Right lobe of liver (tissue), 6 donors: ENCODE measurements at regions not wholly inside any gene's neighbourhood (a gene's known extent, or its start where the extent isn't known, plus 50 kb on each side); places are given as distances from the start of the nearest gene placed in this dataset.

ENCODE experiments used
- ATAC-seq, 4 donors: fragments of 200-7000 bp; cut with Tn5 transposase; one replicate each; pipeline ENCODE4 v1.9.1; 2020; ENCODE audit warnings: mild to moderate bottlenecking in 4 of 4, moderate library complexity in 4 of 4
- DNase-seq, 3 donors: peaks; one replicate each; pipeline ENCODE4 v3.0.0-alpha.2; 2020
- H3K27ac ChIP-seq, 3 donors: fragments of 200-600 bp; one replicate each; pipeline ENCODE4 v1.8.0; 2022
- H3K27me3 ChIP-seq, 2 donors: fragments of 200-600 bp; one replicate each; pipeline ENCODE4 v1.8.0; 2022
- H3K36me3 ChIP-seq, 4 donors: fragments of 200-600 bp; sonication (generic) in 1 of 4; one replicate each; pipeline versions ENCODE4 v1.5.1 to v1.8.0; 2017 to 2022; ENCODE audit warnings: control low read depth in 1 of 4
- H3K4me1 ChIP-seq, 4 donors: fragments of 200-600 bp; sonication (generic) in 1 of 4; one replicate each; pipeline versions ENCODE4 v1.5.1 to v1.8.0; 2017 to 2022; ENCODE audit warnings: control low read depth in 1 of 4
- H3K4me3 ChIP-seq, 3 donors: fragments of 200-600 bp; one replicate each; pipeline ENCODE4 v1.8.0; 2022
- H3K9me3 ChIP-seq, 4 donors: fragments of 200-600 bp; sonication (generic) in 1 of 4; one replicate each; pipeline versions ENCODE4 v1.5.1 to v1.8.0; 2017 to 2022; ENCODE audit warnings: control low read depth in 1 of 4
- CTCF ChIP-seq, 4 donors: fragments of 200-600 bp in 3 of 4; fragments of 450-650 bp in 1 of 4; IDR thresholded peaks; one replicate each; pipeline versions ENCODE4 v1.5.1 to v1.8.0; 2016 to 2022; ENCODE audit warnings: antibody characterized with exemption in 4 of 4, mild to moderate bottlenecking in 2 of 4
- POLR2A ChIP-seq: fragments of 450-650 bp; IDR thresholded peaks from one replicate; pipeline ENCODE4 v1.6.1; 2017; ENCODE audit warnings: antibody characterized with exemption, mild to moderate bottlenecking
- WGBS: methylation state at CpG from one replicate; pipeline ENCODE4 v1.1.6; 2018; ENCODE audit warnings: low coverage, low lambda C conversion rate; ENCODE audit not compliant: insufficient coverage; ENCODE audit errors: missing lambda C conversion rate; 5-methylcytosine and 5-hydroxymethylcytosine counted together
- intact Hi-C, 2 donors: fragments of 100-400 bp; cut with DNase I; formaldehyde crosslinking; loops; one replicate each; pipeline versions ENCODE4 v1.11.2 to v1.14.1; 2022
- donor health status: DM: no; HTN: yes; CAD: no.
- donor health status: DM: no; HTN: no; CAD: no.
- donor health status: DM: no; HTN: no; CAD: no.
- donor health status: DM: no; HTN: yes; CAD: no.
- donor health status: DM: no; HTN: yes; CAD: no.

- Histone ChIP-seq H3K4me3 (no peak overlapping the region), H3K4me1 (no peaks in the 10 kb centered on the region), H3K27ac (no peak overlapping the region), H3K9me3 (no peaks in the 10 kb centered on the region), H3K27me3 (no peaks in the 10 kb centered on the region), H3K36me3 (no peaks in the 10 kb centered on the region)
- DNase-seq (no peak), ATAC-seq (no peak)
- TF ChIP-seq CTCF (IDR thresholded peaks at IDR 0.05) (no peak), POLR2A (no peak)
- intact Hi-C loops = no loop called here
Observed at GRCh38 chr18:60122339-60122738, 222.5 kb downstream of the PMAIP1 start.

- Histone ChIP-seq H3K9me3 (no peaks in the 10 kb centered on the region), H3K4me1 (no peaks in the 10 kb centered on the region), H3K4me3 (no peak overlapping the region), H3K27me3 (no peaks in the 10 kb centered on the region), H3K27ac (no peak overlapping the region), H3K36me3 (no peaks in the 10 kb centered on the region)
- WGBS = 62% methylated on average over 5 of the region's 5 CpGs
- ATAC-seq = no peak
- no peak for DNase-seq
- TF ChIP-seq POLR2A (no peak), CTCF (IDR thresholded peaks at IDR 0.05) (no peak)
- intact Hi-C loops = no loop called here
Observed at GRCh38 chr18:60120231-60120750, 220.5 kb downstream of the PMAIP1 start.

- TF ChIP-seq POLR2A (no peak), CTCF (IDR thresholded peaks at IDR 0.05) (no peak)
- Histone ChIP-seq H3K4me1 (no peaks in the 10 kb centered on the region), H3K27ac (no peak overlapping the region), H3K4me3 (no peak overlapping the region), H3K36me3 (no peaks in the 10 kb centered on the region), H3K9me3 (no peaks in the 10 kb centered on the region), H3K27me3 (no peaks in the 10 kb centered on the region)
- ATAC-seq (no peak), DNase-seq (no peak)
- WGBS = 17% methylated on average over 6 of the region's 6 CpGs
- intact Hi-C loops = no loop called here
Observed at GRCh38 chr18:60117321-60117720, 217.5 kb downstream of the PMAIP1 start.

GRCh38 chr18:60113396-60113795 lies 213.6 kb downstream of the PMAIP1 start:
- Histone ChIP-seq H3K27ac (no peak overlapping the region), H3K4me3 (no peak overlapping the region), H3K4me1 (no peaks in the 10 kb centered on the region), H3K36me3 (no peaks in the 10 kb centered on the region), H3K27me3 (no peaks in the 10 kb centered on the region), H3K9me3 (no peaks in the 10 kb centered on the region)
- ATAC-seq = no peak
- intact Hi-C loops = no loop called here
- TF ChIP-seq CTCF (IDR thresholded peaks at IDR 0.05) (no peak), POLR2A (no peak)
- no peak for DNase-seq

- no peaks in the 10 kb centered on the region for H3K36me3 ChIP-seq
- intact Hi-C loops = no loop called here
- H3K9me3 ChIP-seq = no peaks in the 10 kb centered on the region
- no peaks in the 10 kb centered on the region for H3K4me1 ChIP-seq
- WGBS = 55% methylated on average over 5 of the region's 5 CpGs
- H3K27me3 ChIP-seq = no peaks in the 10 kb centered on the region
- no peak for TF ChIP-seq POLR2A
- no peak for TF ChIP-seq CTCF (IDR thresholded peaks at IDR 0.05)
- ATAC-seq (no peak), DNase-seq (no peak)
- H3K4me3 ChIP-seq = no peak overlapping the region
- H3K27ac ChIP-seq = no peak overlapping the region
Observed at GRCh38 chr18:60112369-60112768, 212.6 kb downstream of the PMAIP1 start.
